Hematopoietic multipotent progenitor cell (in vitro differentiated cells): ENCODE measurements at regions not wholly inside any gene's neighbourhood (a gene's known extent, or its start where the extent isn't known, plus 50 kb on each side); places are given as distances from the start of the nearest gene placed in this dataset.
"Not testable (repeated sequence)": the region's sequence is repeated elsewhere in the genome, so short reads cannot be mapped to it uniquely, and the experiment has no call there.

Experiments
- DNase-seq, 3 donors: peaks; one replicate each; pipeline ENCODE4 v3.0.0-alpha.2; 2011 to 2015; ENCODE audit warnings: low read depth in 2 of 3, low spot score in 2 of 3

- no peak for DNase-seq
These were observed 187.7 kb downstream of the SATB1 start for GRCh38 chr3:18237251-18238005.

DNA sequence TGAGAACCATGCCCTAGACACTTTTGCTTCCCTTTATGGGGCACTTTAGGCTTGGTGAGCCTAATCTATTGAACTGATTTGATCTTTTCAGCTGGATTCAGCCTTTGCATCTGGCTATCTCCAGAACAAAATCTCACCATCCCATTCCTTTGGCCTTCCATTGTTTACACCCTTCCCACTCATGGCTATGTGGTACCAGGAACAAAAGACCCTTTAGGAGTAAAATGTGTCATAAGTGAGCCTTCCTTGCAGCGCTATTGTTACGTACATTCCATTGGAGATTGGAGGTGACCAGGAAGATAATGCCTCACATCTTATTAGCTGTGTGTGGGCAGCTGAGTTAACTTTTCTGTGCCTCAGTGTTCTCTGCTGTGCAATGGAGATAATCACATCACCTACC, 188.4 kb downstream of the SATB1 start:
- no peak for DNase-seq

GRCh38 chr3:18234717-18235335, 190.3 kb downstream of the SATB1 start:
- DNase-seq: no peak

DNA sequence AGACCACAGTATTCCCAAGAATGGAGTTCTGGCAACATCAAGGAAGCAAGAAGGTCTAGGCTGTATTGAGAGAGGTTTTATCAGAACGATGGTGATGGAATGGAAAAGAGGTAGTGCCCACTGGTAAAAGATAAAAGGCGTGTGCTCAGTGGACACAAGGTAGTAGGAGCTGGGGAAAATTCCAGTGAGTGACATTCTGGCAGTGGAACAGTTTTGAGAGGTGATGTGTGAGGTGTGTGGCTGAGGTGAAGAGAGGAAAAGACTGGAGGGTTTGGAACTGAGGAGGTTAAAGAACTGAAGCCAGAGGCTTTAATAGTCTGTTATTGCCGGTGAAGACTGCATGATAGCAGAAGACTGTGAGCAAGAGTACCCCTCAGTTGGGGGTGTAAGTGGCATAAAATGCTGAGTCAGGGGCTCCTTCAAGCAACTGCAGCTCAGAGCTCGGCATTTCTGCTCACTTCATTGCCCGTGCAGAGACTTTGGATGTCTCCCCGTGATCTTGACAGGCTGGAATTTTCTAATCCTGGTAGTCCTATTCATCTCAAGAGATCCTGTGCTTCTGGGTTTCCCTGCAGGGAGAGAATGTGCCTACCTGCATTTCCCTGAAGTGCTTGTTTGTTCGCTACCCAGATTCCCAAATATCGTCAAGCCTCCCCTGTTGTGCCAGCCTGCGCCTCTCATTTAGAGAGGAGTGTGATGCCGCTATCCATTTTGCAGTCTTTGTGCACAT, 191.0 kb downstream of the SATB1 start:
- DNase-seq: no peak

GRCh38 chr3:18232317-18232716, 192.8 kb downstream of the SATB1 start:
- DNase-seq: no peak

- no peak for DNase-seq
These were observed 197.1 kb downstream of the SATB1 start for GRCh38 chr3:18228060-18228459.

GRCh38 chr3:18225709-18226108, 199.4 kb downstream of the SATB1 start:
- no peak for DNase-seq

DNA sequence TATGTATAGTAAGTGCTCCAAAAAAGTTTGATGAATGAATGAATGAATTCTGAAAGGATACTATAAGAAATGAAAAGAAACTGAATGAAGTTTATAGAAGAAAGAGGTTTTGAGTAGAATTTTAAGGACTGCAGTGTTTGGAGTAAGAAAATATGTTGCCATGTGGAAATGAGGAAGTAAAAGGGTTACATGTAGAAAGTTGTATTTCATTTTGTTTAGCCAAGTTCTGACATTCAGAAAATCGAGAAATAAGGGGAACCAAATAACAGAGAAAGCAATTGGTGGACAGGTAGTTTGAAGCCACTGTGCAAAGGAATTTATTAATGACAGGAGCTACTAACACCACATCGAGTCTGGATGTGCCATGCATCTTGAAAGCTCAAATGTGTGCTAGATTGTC, 200.7 kb downstream of the SATB1 start:
- DNase-seq: peak in 1 of 3 donors; percentile 67

DNA sequence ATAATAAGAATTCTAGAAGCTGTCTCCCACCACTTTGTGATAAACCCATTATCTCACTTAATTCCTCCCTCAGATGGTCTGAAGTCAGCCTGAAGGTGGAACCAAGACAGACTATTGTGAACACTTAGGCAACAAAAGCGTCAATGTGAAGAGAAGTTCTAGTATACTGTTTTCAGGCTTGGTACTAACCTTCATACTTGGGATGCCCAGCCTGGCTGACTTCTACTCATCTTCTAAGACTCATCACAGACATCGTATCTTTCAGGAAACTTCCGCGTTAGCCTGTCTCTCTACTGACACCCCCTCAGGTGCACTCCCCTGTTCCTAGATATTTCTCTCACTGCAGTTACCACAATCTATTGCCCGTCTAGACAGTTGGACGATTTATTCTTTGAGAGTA, 201.2 kb downstream of the SATB1 start:
- no peak for DNase-seq

- DNase-seq: peak in 2 of 3 donors; percentile 49 to 85
These were observed 201.6 kb downstream of the SATB1 start for GRCh38 chr3:18223571-18223970.

GRCh38 chr3:18222686-18223085, 202.5 kb downstream of the SATB1 start:
- no peak for DNase-seq

DNA sequence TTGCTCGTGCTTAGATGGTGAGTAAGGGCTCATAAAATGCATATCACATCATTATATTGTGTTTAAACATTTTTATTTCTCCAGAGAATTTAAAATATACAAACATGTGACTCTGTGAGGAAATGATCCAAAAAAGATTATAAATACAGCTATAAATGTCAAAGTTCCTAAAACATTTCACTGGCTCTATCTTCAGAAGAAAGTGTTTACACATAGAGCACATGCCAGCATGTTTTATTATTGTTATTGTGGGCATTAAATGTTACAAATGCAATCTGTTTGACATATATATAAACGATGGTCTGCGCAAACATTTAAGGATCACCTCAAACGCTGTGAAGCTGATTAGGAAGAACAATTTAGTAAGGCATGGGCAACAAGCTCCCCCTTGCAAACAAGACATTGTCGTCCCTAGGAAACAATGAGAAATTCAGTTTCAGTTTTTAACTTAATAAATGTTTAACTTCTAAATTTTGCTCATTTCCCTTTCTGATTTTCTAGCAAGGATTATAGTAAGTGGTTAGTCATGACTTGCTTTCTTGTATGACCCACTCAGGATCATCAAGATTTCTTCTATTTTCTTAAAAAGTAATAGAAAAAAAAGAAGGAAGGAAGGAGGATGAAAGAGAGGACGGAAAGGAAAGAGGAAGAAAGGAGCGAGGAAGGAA, 207.5 kb downstream of the SATB1 start:
- no peak for DNase-seq

DNA sequence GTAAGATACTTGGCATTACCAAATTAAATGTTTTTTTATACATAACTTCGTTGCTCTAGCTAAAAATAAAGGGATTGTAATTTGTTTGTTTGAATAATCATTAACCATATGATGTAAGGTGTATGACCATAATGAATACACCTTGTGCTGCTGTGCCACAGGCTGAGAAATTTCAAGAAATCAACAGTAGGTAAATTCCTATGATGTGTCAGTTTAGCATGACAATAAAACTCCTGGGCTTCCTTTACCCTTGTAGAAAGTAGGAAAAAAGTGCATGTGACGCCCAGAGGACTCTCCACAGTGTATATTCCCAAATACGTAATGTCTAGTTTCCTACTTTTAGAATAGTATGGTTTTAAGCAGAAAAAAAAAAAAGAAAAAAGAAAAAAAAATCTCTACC, 208.1 kb downstream of the SATB1 start:
- DNase-seq: no peak

GRCh38 chr3:18215639-18216038, 209.5 kb downstream of the SATB1 start:
- DNase-seq: no peak

DNA sequence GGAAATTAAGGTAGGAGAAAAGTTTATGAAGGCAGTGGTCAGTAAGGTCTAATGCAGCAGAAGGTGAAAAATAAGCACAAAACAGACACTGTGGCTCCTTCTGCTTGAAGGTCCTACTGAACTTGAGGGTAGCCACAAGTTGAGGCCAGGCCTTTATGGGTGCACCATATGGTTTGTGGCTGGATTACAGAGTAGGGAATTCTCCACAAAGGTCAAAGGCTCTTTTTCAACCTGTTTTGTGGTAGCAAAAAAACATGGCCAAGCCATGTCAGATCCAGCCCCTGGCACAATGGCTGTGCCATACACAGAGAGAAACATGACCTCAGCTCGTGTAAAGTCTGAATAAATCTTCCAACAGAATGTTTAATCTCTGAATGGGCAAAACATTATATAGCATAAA, 214.0 kb downstream of the SATB1 start:
- DNase-seq: no peak

- peak in 2 of 3 donors; percentile 90 to 96 for DNase-seq
These were observed 216.3 kb downstream of the SATB1 start for GRCh38 chr3:18208856-18209255.

- DNase-seq: peak in 1 of 3 donors; percentile 36
These were observed 217.0 kb downstream of the SATB1 start for GRCh38 chr3:18208091-18208490.

DNA sequence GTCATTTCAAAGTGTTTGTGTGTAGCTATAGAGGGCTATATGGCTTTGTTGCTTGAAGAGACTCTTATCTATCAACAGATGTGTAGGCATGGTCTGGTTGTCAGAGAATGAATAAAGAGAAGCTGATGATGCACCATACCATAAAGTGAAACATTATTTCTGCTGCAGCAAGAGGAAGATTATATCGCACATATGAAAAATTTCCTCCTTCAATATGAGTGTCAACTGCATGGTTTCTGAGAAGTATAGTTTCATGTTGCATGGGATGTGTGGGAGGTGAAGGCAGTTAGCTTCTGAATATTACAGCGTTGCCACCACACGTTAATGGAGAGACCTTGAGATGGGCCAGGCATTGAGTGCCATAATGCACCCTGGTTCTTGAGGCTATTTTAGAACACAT, 217.9 kb downstream of the SATB1 start:
- peak in 1 of 3 donors; percentile 14 for DNase-seq

- DNase-seq: not testable (repeated sequence)
These were observed 219.4 kb downstream of the SATB1 start for GRCh38 chr3:18205701-18206100.

DNA sequence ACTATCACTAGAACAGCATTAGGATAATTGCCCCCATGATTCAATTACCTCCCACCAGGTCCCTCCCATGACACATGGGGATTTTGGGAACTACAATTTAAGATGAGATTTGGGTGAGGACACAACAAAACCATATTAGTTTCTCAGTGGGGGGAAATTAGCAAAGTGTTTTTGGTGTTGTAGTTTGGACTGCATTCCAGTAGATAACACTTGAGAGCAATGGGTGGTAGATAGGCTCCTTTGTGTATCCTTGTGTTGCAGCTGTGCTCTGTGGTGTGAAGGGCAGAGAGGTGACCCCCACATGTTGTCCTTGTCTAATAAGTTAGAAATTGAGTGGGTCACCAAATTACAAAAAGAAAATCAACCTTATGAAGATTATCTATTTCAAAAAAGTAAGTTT, 223.8 kb downstream of the SATB1 start:
- DNase-seq: no peak

- DNase-seq: no peak
These were observed 225.4 kb downstream of the SATB1 start for GRCh38 chr3:18199757-18200156.
